HG02870 (cell line): ENCODE measurements at regions not wholly inside any gene's neighbourhood (a gene's known extent, or its start where the extent isn't known, plus 50 kb on each side); places are given as distances from the start of the nearest gene placed in this dataset.
"Not testable (repeated sequence)": the region's sequence is repeated elsewhere in the genome, so short reads cannot be mapped to it uniquely, and the experiment has no call there.

ENCODE experiments used
- ATAC-seq: cut with Tn5 transposase; IDR thresholded peaks from one replicate; pipeline ENCODE4 v1.9.1; 2021; ENCODE audit warnings: mild to moderate bottlenecking, moderate library complexity; ENCODE audit not compliant: unreplicated experiment

DNA sequence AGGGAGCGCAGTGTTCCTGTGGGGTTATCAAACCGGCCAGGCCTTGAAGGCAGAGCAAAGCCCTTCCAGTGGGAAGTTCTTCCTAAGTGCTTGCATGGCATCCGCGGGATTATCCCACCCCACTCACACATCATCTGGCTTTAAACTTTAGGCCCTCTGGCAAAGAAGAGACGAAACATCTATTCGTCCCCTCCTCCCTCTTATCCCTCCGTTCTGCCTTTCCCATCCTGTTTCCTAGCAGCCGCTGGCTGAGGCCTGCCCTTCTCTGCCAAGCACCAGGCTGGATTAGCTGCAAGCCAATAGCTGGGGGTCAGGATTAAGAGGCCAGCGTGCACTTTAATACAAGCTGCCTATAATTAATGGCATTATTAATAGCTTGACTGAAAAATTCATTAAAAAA, 621.0 kb downstream of the PKHD1 start:
- ATAC-seq: no peak

DNA sequence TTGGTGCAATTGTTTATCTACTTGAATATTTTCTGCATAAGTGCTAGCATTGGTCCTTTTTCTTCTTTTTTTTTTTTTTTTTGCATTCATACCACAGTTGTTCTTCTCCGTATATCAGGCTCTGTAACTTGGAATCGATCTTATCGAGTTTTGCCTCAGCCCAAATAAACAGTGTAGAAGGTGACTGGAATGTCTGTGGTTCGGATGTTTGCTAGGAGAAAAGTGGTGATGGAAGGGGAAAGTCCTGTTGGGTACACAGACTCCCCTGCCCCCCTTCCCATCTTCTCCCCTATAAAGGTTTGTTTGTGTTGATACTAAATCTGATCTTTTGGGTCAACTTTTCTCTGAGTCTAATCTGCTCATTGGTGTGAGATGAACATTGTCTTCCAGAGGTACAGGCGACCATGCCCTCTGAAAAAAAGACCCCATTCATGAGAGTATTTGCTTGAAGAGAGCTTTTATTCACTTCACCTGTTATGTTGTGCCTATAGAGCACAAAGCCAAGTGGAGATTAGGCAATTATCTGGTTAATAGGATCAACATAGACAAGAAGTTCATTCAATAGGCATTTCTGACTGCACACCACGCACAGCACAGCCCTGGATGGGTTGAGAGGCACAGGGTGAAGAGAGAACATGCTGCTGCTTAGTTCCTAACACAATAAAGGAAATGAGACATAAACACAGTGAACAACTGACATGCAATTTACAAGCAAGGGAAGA, 620.0 kb downstream of the PKHD1 start:
- no peak for ATAC-seq

DNA sequence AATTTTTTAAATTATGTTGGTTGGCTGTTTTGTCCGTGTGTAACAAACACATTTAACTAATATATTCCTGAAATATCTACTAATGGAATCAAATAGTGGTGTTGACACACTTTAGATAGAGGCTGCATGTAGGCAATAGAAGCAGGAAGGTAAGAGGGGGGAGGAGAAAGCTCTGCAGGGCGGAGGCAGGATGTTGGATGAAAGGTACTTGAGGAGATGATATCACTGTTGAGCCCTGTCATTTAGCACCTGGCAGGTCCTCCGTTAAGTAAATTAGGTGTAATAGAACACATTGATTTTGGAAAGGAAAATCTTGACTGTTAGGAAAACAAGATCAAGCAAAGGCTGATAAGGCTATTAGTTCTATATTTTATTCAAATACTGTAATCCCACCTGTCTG, 618.7 kb downstream of the PKHD1 start:
- no peak for ATAC-seq

DNA sequence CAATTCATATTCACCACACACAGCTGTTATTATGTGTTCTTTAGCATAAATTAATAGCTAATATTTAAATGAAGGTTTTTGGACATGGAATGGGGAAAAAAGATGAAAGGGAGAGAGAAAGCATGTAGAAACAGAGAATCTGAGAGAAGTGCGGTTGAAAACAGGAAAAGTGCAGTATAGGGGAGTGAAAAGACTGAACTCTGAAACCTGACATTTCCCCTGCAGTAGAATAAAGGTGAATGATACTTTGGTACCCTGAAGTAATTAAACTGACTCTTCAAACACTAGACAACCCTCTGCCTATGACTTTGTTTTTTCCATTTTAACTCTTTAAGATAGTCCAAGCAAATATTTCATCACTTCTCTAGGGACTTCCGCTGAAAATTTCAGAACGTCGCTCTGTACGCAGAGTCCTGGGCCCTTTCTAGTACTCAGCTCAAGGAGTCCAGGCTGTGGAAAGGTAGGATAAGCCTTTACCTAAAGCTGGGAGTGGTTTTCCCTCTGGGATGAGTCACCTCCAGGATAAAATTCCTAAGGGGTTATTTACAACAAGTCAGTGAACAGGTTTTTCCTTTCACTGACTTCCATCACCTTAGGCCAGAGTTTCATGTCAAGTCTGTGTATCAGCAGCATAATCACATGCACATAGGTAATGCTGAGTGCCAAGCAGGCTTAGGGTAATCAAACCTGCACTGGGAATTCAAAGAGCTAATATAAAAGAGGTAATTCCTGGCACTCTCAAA, 614.5 kb downstream of the PKHD1 start:
- peak; percentile 44 for ATAC-seq

DNA sequence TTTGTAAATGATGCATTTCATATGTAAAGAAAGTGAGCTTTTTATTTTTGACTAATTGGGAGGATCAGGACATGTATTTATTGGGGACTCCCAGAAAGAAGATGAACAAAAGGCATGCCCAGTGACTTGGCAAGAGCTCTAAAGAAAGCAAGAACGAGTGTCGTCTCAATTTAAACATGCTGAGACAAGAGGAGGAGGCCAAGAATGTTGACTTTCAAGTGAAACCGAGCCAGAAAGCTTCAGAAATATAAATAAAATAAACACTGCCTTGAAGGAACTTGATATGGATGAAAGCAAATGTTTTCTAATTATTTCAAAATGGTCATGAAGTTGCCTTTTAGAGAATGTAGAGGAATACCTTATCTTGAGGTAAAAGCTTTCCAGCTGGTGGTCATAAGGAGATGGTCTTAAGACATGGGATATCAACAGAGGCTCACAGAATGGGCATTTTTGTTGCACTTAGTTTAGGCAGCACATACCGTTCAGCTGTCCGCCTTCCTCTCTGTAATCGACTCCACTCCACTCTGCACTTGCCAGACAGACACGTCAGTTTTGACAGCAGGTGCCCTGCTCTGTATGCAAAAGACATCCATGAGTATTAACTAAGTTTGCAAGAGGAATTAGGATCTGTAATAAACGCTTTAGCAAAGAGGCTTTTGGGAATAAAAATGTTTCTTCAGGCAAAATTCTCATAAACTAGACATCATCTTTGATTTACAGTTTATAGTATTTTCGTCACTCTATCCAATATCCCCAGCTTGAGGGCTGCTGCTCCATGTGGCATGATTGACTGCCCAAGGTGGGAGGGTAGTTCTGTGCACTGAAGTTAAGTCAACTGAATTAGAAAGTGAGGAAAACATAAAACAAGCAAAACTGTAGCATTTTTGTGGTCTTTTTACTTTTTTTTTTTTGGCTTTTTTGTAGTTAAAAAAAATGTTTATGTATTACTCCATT, 613.1 kb downstream of the PKHD1 start:
- ATAC-seq: no peak

DNA sequence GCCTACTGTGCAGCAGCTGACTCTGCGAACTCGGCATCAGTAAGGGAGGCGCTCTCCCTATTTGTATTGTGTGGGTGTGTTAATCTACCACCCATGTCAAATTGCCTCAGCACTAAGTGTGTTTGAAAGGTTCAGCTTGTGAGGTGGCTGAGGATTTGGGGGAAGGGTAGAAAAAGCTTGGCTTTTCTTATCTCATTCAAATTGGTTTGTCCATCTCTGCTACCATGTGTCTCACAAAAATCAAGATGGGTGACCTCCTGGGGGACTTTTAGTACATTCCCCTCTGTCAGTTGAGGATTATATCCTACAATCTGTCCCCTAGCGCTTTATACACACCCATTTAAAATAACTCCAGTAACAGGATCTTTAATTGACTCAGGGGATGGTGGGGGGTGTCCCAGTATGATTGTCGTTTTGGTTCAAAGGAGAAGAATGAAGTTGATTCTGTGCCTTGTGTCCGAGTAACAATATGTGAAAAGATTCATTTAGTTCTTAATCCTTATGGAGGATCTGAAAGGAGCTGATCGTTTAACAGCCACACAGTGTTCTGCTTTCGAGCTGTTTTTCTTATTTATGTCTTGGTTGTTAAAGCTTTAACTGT, 609.6 kb downstream of the PKHD1 start:
- ATAC-seq: no peak

DNA sequence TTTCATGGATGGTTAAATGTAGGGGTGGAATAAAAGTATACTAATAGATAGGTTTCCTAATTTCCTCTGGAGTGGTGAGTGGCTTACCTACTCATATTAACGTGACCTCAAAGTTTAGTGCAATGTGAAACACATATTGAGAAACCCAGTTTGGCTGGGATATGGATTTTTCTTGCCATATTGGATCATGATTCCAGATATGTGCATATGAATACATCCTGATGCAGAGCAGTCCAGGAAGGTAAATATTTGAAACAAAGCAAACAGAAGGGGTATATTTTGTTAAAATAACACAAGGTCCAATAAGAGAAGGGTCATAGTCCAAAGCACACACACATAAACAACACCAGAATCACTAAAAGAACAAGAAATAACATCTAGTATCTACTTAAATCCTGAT, 608.1 kb downstream of the PKHD1 start:
- no peak for ATAC-seq

DNA sequence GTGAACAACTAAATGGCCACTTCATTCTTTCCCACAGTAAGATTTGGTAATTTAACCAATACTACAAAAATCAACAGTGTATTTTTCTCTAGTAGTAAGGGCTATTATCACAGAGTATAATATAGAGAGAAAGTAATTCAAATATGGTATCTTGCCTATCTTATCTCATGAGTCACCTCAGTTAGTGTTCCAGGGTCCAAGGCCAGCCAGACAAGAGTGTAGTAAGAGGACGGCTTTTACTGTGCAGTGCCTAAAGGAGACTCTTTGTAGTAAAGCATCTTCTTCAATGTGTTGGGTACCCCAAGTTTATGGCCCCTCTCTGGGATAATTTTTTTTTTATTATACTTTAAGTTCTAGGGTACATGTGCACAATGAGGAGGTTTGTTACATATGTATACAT, 607.4 kb downstream of the PKHD1 start:
- ATAC-seq: no peak

DNA sequence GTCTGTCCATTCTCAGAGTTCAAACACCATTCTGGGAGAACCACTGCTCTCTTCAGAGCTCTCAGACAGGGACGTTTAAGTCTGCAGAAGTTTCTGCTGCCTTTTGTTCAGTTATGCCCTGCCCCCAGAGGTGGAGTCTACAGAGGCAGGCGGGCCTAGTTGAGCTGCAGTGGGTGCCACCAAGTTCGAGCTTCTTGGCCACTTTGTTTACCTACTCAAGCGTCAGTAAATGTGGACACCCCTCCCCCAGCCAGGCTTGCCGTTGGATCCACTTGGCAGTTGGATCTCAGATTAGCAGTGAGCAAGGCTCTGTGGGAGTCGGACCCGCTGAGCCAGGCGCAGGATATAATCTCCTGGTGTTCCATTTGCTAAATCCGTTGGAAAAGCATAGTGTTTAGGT, 601.5 kb downstream of the PKHD1 start:
- ATAC-seq: not testable (repeated sequence)

DNA sequence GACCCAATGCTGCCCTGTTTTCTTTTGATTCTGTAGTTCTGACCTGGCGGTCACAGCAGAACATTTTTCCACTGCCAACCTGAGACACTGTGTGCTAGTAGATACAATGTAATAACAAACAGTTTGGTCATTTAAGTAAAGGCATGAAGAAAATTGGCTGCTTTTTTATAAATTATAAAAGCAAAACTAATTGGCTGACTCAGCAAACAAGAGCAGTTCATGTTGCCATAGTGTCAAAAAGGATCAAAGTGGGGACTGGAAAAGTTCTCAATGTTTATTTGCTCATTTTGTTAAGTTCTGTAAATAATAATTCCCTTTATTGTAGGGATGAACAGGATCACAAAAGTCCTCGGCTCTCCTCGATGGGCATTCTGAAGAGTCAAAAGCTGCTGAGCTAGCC, 599.5 kb downstream of the PKHD1 start:
- ATAC-seq: no peak

DNA sequence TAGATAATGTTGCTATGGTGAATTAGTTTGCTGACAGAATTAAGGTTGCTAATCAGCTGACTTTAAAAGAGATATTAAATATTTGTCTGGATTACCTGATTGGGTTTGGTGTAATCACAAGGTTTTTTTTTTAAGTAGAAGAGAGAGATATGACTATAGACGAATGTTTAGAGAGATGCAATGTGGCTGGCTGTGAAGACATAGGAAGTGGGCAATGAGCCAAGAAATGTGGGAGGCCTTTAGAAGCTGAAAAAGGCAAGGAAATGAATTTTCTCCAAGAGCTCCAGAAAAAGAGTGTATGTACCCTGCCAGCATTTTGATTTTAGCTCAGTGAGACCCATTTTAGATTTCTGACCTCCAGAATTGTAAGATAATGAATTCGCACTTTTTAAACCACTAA, 598.3 kb downstream of the PKHD1 start:
- ATAC-seq: no peak

DNA sequence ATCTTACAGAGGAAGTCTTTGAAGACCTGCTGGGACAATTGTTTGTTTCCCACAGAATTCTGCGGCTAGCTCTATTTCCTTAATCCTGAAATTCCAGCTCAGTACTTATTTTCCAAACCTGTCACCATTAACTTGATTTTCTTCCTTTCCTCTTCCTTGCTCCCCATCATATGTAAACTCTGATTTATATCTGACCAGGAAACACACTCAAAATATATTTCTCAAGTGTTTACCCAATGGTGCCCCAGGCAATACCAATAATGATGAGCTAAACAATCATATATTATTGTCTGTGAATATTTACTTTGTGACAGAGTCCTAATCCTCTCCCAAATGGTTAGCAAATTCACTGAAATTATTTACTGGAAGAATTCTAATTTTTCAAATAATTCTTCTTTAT, 597.3 kb downstream of the PKHD1 start:
- ATAC-seq: no peak

DNA sequence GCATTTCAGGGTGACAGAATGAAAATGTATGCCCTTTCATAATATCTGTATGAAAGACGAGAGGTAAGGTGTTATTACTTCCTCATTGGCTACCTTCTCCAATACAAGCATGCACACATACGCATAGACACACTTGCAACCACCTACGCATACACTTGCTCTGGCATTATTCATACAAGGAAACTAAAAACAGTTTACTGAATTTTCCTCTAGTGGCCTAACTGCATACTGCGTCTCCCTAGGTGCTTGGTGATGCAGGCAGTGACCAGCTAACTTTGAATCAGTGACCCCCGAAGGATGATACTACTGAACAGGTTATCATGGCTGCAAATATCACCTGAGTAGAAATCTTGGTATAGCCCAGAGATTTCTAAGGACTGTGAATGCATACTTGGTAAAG, 593.1 kb downstream of the PKHD1 start:
- ATAC-seq: no peak

DNA sequence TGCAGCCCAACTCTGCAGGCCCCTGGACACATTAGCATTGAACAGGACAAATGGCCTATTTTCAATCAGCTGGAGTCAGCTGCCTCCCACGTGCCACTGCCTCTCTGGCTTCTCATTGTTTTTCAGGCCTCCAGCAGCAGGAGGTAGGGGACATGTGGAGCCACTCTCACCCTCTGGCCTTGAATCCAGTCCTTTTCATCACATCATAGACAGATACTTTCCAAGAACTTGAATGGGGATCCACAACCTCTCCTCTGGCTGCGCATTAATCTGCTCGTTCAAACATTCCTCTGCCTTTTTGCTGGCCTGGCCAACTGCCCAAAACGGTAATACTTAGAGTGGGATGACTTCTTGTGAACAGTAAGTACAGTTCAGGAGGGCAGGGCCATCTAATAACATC, 592.3 kb downstream of the PKHD1 start:
- no peak for ATAC-seq

DNA sequence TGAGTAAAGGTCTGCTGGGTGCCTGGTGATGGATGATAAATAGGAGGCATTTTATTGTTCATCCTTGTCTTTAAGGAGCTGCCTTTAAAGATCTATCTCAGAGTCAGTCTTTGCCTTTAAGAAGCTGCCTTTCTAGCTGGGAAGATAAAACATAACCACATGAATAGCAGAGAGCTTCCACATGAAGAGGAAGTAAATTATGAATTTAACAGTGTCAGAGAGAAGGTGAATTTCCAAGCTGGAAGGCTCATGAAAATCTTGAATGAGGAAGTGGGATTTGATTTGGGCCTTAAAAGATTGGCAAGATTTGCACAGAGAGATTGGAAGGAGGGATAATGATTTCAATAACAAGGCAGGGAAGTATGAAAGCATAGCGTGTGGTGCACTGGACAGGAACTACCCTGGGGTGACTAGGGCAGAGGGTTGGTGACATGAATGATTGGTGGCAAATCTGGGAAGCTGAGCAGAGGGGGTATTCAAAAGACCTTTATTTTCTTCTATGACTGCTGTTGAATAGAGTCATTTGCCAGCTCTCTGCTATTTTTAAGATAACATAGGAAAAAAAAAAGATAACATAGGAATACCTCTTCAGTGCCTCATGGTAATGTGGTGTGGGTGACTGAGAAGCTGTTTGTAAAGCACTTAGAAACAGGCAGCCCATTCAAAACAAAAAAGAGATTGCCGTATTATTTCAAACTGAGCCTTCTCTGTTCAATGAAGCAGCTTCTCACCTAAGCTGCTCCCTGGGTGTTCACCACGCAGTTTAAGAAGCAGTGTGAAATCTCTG, 591.6 kb downstream of the PKHD1 start:
- ATAC-seq: no peak

DNA sequence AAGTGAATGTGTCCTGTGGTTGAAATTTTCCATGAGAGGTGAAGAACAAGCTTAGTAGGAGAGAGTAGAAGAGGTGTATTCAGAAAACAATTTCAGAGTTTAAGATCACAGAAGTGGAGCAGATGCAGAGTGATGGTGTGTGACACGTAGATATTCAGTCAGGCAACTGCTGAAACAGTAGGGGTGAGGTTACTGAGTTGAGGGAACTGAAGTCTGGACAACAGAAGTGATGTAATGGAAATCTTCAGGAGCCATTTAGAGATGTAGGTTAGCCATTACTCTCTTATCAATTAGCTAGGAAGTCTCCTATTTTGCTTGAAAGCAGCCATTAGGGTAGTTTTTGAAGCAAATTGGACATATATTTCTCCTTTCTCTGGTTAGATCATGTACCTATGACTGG, 584.4 kb downstream of the PKHD1 start:
- no peak for ATAC-seq

DNA sequence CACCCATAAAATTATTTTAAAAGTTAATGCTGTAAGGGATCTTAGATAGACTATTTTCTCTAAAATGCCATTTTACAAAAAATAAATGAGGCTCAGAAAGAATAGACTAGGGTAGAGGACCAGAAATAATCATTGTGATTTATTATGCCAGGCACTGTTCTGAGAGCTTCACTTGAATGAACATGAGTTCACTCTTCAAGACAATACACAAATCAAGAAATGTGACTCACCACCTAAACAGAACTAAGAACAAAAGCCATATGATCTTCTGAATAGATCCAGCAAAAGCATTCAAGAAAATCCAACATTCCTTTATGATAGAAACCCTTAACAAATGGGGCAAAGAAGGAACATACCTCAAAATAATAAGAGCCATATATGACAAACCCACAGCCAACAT, 582.0 kb downstream of the PKHD1 start:
- no peak for ATAC-seq

DNA sequence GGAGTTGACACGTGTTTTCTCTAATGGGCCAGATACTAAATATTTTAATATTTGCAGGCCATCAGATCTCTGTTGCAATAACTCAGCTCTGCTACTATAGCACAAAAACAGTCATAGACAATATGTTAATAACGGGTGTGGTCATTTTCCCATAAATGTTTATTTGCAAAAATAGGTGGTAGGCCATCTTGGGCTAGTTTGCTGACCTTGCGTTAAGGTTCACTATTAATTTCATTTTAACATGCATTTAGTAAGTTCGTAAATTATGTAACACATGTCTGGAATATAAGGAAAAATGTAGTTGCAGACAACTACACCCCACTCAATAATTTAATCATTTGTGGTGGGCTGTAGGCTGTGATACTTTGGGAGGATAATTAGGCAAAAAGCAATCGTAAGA, 577.8 kb downstream of the PKHD1 start:
- ATAC-seq: no peak

DNA sequence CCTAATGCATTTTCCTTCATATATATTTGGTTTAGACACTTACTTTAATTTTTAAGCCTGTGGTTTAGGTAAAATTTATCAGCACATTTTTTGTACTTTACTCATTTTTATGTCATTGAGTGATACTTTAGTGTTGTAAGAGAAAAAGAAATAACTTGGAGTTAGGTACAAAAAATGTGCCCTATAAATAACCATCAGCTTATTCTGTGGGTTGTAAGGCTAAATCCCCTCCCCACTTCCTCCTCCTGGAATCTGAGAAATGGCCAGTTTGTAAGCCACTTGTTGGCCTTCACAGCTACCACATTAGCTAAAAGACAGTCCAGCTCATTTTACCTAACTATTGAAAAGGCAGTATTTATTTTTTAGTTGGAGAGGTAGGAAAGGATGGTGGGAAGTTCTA, 576.3 kb downstream of the PKHD1 start:
- ATAC-seq: no peak
